Kidney tubule cell (primary cell): ENCODE measurements at regions not wholly inside any gene's neighbourhood (a gene's known extent, or its start where the extent isn't known, plus 50 kb on each side); places are given as distances from the start of the nearest gene placed in this dataset.
"Not testable (repeated sequence)": the region's sequence is repeated elsewhere in the genome, so short reads cannot be mapped to it uniquely, and the experiment has no call there.

Source experiments
- DNase-seq: peaks from one replicate; pipeline ENCODE4 v3.0.0-alpha.2; 2018; ENCODE audit warnings: low spot score

GRCh38 chr13:21228738-21229137 is 52.3 kb downstream of the MRPL57 start:
- no peak for DNase-seq

- DNase-seq = no peak
These were observed 53.0 kb downstream of the MRPL57 start for GRCh38 chr13:21229241-21230024.

GRCh38 chr13:21230516-21230915 is 54.1 kb downstream of the MRPL57 start:
- no peak for DNase-seq

GRCh38 chr13:21231426-21231940 is 55.0 kb downstream of the MRPL57 start:
- DNase-seq = no peak

- DNase-seq = no peak
These were observed 55.7 kb downstream of the MRPL57 start for GRCh38 chr13:21232196-21232595.

- no peak for DNase-seq
These were observed 56.1 kb downstream of the MRPL57 start for GRCh38 chr13:21232599-21232998.

GRCh38 chr13:21233086-21233485 is 56.6 kb downstream of the MRPL57 start:
- no peak for DNase-seq

GRCh38 chr13:21234526-21234925 is 58.1 kb downstream of the MRPL57 start:
- DNase-seq = peak; percentile 66

GRCh38 chr13:21235174-21235573 is 58.7 kb downstream of the MRPL57 start:
- DNase-seq = peak; percentile 74

GRCh38 chr13:21237081-21237480 is 60.6 kb downstream of the MRPL57 start:
- DNase-seq = no peak

GRCh38 chr13:21238267-21238666 is 61.8 kb downstream of the MRPL57 start:
- DNase-seq = no peak

- DNase-seq = peak; percentile 86
These were observed 64.1 kb downstream of the MRPL57 start for GRCh38 chr13:21240586-21240985.

GRCh38 chr13:21242236-21242635 is 65.8 kb downstream of the MRPL57 start:
- no peak for DNase-seq

- DNase-seq = peak; percentile 48
These were observed 66.8 kb downstream of the MRPL57 start for GRCh38 chr13:21243045-21243897.

- DNase-seq = not testable (repeated sequence)
These were observed 67.4 kb downstream of the MRPL57 start for GRCh38 chr13:21243898-21244184.

- DNase-seq = no peak
These were observed 70.4 kb downstream of the MRPL57 start for GRCh38 chr13:21246761-21247452.

- no peak for DNase-seq
These were observed 79.9 kb downstream of the MRPL57 start for GRCh38 chr13:21256351-21256761.

- DNase-seq = no peak
These were observed 80.4 kb downstream of the MRPL57 start for GRCh38 chr13:21256891-21257290.

GRCh38 chr13:21259571-21260455 is 83.4 kb downstream of the MRPL57 start:
- DNase-seq = no peak

GRCh38 chr13:21260561-21261290 is 84.3 kb downstream of the MRPL57 start:
- not testable (repeated sequence) for DNase-seq
